ENCODE measurements at regions not wholly inside any gene's neighbourhood (a gene's known extent, or its start where the extent isn't known, plus 50 kb on each side); places are given as distances from the start of the nearest gene placed in this dataset.

- TF ChIP-seq ZNF114 (CRISPR knock-in tag; IDR thresholded peaks at IDR 0.05) (no peak), CTCF (conservative IDR thresholded peaks at IDR 0.05; ENCODE audit: low read depth in 2 of 2) (no peak), EZH2phosphoT487 (IDR thresholded peaks at IDR 0.05; ENCODE audit: unreplicated experiment) (no peak), POLR2AphosphoS5 (IDR thresholded peaks at IDR 0.05; ENCODE audit: low read depth) (no peak), EZH2 (IDR thresholded peaks at IDR 0.05; ENCODE audit: low read depth, unreplicated experiment) (no peak), REST (IDR thresholded peaks at IDR 0.05; ENCODE audit: unreplicated experiment) (no peak), CREB1 (CRISPR knock-in tag; IDR thresholded peaks at IDR 0.05; ENCODE audit: low read depth) (no peak), STAT1 (IDR thresholded peaks at IDR 0.05; ENCODE audit: unreplicated experiment) (no peak)
Observed at GRCh38 chr13:63086286-63086685, 1670.6 kb upstream of the PCDH20 start.

Data from GM23338 (cell line).